ENCODE measurements at regions not wholly inside any gene's neighbourhood (a gene's known extent, or its start where the extent isn't known, plus 50 kb on each side); places are given as distances from the start of the nearest gene placed in this dataset.

DNA sequence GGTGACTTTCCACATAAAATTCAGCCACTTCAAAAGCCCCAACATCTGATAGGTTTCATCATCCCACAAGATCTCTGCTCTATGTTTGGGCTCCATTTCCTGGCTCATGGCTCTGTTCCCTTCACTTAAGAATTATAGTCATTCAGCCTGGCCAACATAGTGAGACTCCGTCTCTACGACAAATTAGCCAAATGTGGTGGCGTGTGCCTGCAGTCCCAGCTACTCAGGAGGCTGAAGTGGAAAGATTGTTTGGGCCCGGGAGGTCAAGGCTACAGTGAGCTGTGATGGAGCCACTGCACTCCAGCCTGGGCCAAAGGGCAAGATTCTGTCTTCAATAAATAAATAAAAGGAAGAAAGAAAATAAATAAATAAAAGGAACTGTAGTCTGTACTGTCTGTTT is 57.9 kb upstream of the CTSV start:
- no peak for DNase-seq

DNA sequence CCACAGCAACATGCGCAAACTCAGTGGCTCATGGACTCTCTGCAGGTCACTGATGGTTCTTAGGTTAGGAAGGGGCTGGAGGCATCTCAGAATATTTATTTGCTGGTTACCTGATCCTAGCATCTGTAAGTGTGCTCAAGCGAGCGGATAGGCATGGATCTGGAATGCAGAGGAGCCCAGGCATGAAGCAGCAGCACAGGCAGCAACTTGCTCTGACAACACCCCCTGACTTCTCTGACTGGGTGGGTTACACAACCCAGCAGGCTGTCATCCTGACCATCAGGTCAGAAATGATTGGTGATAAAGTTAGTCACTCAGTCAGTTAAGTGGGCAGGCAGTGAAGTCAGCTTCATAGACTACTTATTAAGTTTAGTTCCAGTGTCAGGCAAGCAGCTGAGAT is 50.4 kb upstream of the CTSV start:
- peak; percentile 2 for DNase-seq
